HUDEP-2 (cell line): ENCODE measurements at regions not wholly inside any gene's neighbourhood (a gene's known extent, or its start where the extent isn't known, plus 50 kb on each side); places are given as distances from the start of the nearest gene placed in this dataset.

Experiments used
- DNase-seq, 76 experiments: peaks; one replicate each; lab custom pipeline; 2025; ENCODE audit not compliant: unreplicated experiment in 76 of 76; lab: John Stamatoyannopoulos, UW

GRCh38 chr14:44154874-44155273, 352.2 kb downstream of the FSCB start:
- DNase-seq: no peak

GRCh38 chr14:44154446-44154845, 352.6 kb downstream of the FSCB start:
- no peak for DNase-seq

GRCh38 chr14:44151130-44151820, 355.8 kb downstream of the FSCB start:
- no peak for DNase-seq

- peak in 6 of 76 experiments; percentile 1 to 14 (median 5) for DNase-seq
These were observed 357.5 kb downstream of the FSCB start for GRCh38 chr14:44149597-44149996.

- no peak for DNase-seq
These were observed 365.1 kb downstream of the FSCB start for GRCh38 chr14:44142006-44142405.

GRCh38 chr14:44135972-44136371, 371.1 kb downstream of the FSCB start:
- DNase-seq: no peak

- no peak for DNase-seq
These were observed 375.2 kb downstream of the FSCB start for GRCh38 chr14:44131861-44132260.

- no peak for DNase-seq
These were observed 393.0 kb downstream of the FSCB start for GRCh38 chr14:44113769-44114730.

GRCh38 chr14:44112774-44113460, 394.2 kb downstream of the FSCB start:
- DNase-seq: no peak

- DNase-seq: no peak
These were observed 398.0 kb downstream of the FSCB start for GRCh38 chr14:44109036-44109435.

- DNase-seq: no peak
These were observed 398.5 kb downstream of the FSCB start for GRCh38 chr14:44108601-44109000.

- no peak for DNase-seq
These were observed 399.9 kb downstream of the FSCB start for GRCh38 chr14:44107156-44107555.

- DNase-seq: no peak
These were observed 407.2 kb downstream of the FSCB start for GRCh38 chr14:44099743-44100488.

GRCh38 chr14:44081146-44081545, 425.9 kb downstream of the FSCB start:
- no peak for DNase-seq

- DNase-seq: no peak
These were observed 437.0 kb downstream of the FSCB start for GRCh38 chr14:44070046-44070445.

- no peak for DNase-seq
These were observed 453.7 kb downstream of the FSCB start for GRCh38 chr14:44053422-44053821.

GRCh38 chr14:44041700-44042099, 465.4 kb downstream of the FSCB start:
- no peak for DNase-seq

GRCh38 chr14:44040561-44040960, 466.5 kb downstream of the FSCB start:
- DNase-seq: no peak

GRCh38 chr14:44036248-44036647, 470.8 kb downstream of the FSCB start:
- no peak for DNase-seq

- no peak for DNase-seq
These were observed 471.4 kb downstream of the FSCB start for GRCh38 chr14:44035707-44036106.
